B cell (primary cell): ENCODE measurements at regions not wholly inside any gene's neighbourhood (a gene's known extent, or its start where the extent isn't known, plus 50 kb on each side); places are given as distances from the start of the nearest gene placed in this dataset.

Experiments
- EZH2 ChIP-seq: IDR thresholded peaks from 2 replicates; pipeline ENCODE4 v1.6.1; 2012; ENCODE audit warnings: borderline replicate concordance, low read depth, mild to moderate bottlenecking, moderate library complexity, low read length; ENCODE audit not compliant: insufficient read depth, poor library complexity, severe bottlenecking
- TF ChIP-seq, protein P1 (sequence below): fragments of 200-600 bp; IDR thresholded peaks from one replicate; pipeline ENCODE4 v1.8.0; 2022; ENCODE audit warnings: antibody characterized with exemption, mild to moderate bottlenecking

GRCh38 chr1:217989510-217989909, 295.6 kb upstream of the RRP15 start:
- TF ChIP-seq EZH2 = no peak
- TF ChIP-seq, protein P1, sequence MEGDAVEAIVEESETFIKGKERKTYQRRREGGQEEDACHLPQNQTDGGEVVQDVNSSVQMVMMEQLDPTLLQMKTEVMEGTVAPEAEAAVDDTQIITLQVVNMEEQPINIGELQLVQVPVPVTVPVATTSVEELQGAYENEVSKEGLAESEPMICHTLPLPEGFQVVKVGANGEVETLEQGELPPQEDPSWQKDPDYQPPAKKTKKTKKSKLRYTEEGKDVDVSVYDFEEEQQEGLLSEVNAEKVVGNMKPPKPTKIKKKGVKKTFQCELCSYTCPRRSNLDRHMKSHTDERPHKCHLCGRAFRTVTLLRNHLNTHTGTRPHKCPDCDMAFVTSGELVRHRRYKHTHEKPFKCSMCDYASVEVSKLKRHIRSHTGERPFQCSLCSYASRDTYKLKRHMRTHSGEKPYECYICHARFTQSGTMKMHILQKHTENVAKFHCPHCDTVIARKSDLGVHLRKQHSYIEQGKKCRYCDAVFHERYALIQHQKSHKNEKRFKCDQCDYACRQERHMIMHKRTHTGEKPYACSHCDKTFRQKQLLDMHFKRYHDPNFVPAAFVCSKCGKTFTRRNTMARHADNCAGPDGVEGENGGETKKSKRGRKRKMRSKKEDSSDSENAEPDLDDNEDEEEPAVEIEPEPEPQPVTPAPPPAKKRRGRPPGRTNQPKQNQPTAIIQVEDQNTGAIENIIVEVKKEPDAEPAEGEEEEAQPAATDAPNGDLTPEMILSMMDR = no peak
